CD14-positive monocyte (primary cell): ENCODE measurements at regions not wholly inside any gene's neighbourhood (a gene's known extent, or its start where the extent isn't known, plus 50 kb on each side); places are given as distances from the start of the nearest gene placed in this dataset.

Source experiments
- DNase-seq, 3 donors: peaks; one replicate each; pipeline ENCODE4 v3.0.0-alpha.2; 2011 to 2022
- H2AFZ ChIP-seq: 2 replicates; pipeline ENCODE4 v1.6.0; 2012; ENCODE audit warnings: mild to moderate bottlenecking, low read depth, low read length, inconsistent platforms; ENCODE audit not compliant: insufficient read depth, poor library complexity, severe bottlenecking
- H3K27ac ChIP-seq, 2 donors: 1 replicate in 1 of 2; 2 replicates in 1 of 2; pipeline ENCODE4 v1.5.1; 2012 to 2013; ENCODE audit warnings: low read length in 2 of 2, control low read depth in 1 of 2, inconsistent platforms in 1 of 2, low read depth in 1 of 2, mild to moderate bottlenecking in 1 of 2
- H3K27me3 ChIP-seq, 2 donors: one replicate each; pipeline versions ENCODE4 v1.6.0 to v1.6.1; 2011 to 2013; ENCODE audit warnings: low read length in 2 of 2; ENCODE audit not compliant: control insufficient read depth in 2 of 2, insufficient read depth in 2 of 2
- H3K36me3 ChIP-seq, 2 donors: replicated peaks in 1 of 2; 1 replicate in 1 of 2; 2 replicates in 1 of 2; pipeline versions ENCODE4 v1.5.1 to v1.6.1; 2012 to 2013; ENCODE audit warnings: low read length in 2 of 2, control low read depth in 1 of 2, inconsistent platforms in 1 of 2, mild to moderate bottlenecking in 1 of 2; ENCODE audit not compliant: insufficient read depth in 2 of 2, control insufficient read depth in 1 of 2
- H3K4me1 ChIP-seq, 2 donors: 1 replicate in 1 of 2; 2 replicates in 1 of 2; pipeline versions ENCODE4 v1.5.1 to v1.6.1; 2012 to 2013; ENCODE audit warnings: low read length in 2 of 2, control low read depth in 1 of 2, inconsistent platforms in 1 of 2, mild to moderate bottlenecking in 1 of 2, moderate library complexity in 1 of 2; ENCODE audit not compliant: insufficient read depth in 2 of 2, control insufficient read depth in 1 of 2
- H3K4me2 ChIP-seq: replicated peaks from 2 replicates; pipeline ENCODE3; 2012; ENCODE audit warnings: low read length, moderate library complexity, mild to moderate bottlenecking; ENCODE audit not compliant: poor library complexity, severe bottlenecking; ENCODE audit errors: extremely low read depth
- H3K4me3 ChIP-seq, 3 experiments: fragments of 200-600 bp in 1 of 3; sonication (generic) in 1 of 3; replicated peaks in 1 of 3; 1 replicate in 2 of 3; 2 replicates in 1 of 3; pipeline ENCODE4 v1.5.1; 2011 to 2013; ENCODE audit warnings: low read length in 3 of 3, mild to moderate bottlenecking in 3 of 3, control low read depth in 2 of 3, low read depth in 2 of 3, inconsistent platforms in 1 of 3, moderate library complexity in 1 of 3
- H3K79me2 ChIP-seq: 2 replicates; pipeline ENCODE4 v1.6.0; 2012; ENCODE audit warnings: mild to moderate bottlenecking, control low read depth, inconsistent platforms, low read length, moderate library complexity; ENCODE audit not compliant: insufficient read depth
- H3K9ac ChIP-seq: 2 replicates; pipeline ENCODE4 v1.6.0; 2017; ENCODE audit warnings: low read length, mild to moderate bottlenecking; ENCODE audit not compliant: insufficient read depth, poor library complexity, severe bottlenecking
- H3K9me3 ChIP-seq, 2 donors: replicated peaks in 1 of 2; 1 replicate in 1 of 2; 2 replicates in 1 of 2; pipeline versions ENCODE4 v1.5.1 to v1.6.1; 2012 to 2013; ENCODE audit warnings: low read length in 2 of 2, control low read depth in 1 of 2; ENCODE audit not compliant: control insufficient read depth in 1 of 2, insufficient read depth in 1 of 2
- H4K20me1 ChIP-seq: 2 replicates; pipeline ENCODE4 v1.6.0; 2012; ENCODE audit warnings: mild to moderate bottlenecking, low read length, control low read depth, moderate library complexity; ENCODE audit not compliant: insufficient read depth
- H3K27ac Mint-ChIP-seq, 7 donors: one replicate each; pipeline ENCODE4 v1.8.0; 2020; ENCODE audit warnings: mild to moderate bottlenecking in 7 of 7, mixed read lengths in 7 of 7, moderate library complexity in 6 of 7, inconsistent platforms in 2 of 7
- H3K27me3 Mint-ChIP-seq, 3 donors: one replicate each; pipeline ENCODE4 v1.8.0; 2021 to 2022; ENCODE audit warnings: low read depth in 3 of 3, mild to moderate bottlenecking in 3 of 3, mixed read lengths in 3 of 3, moderate library complexity in 3 of 3, inconsistent platforms in 1 of 3
- H3K36me3 Mint-ChIP-seq, 2 donors: one replicate each; pipeline ENCODE4 v1.8.0; 2020; ENCODE audit warnings: mixed read lengths in 2 of 2, inconsistent platforms in 1 of 2, mild to moderate bottlenecking in 1 of 2
- H3K4me1 Mint-ChIP-seq: one replicate; pipeline ENCODE4 v1.8.0; 2020; ENCODE audit warnings: mild to moderate bottlenecking, mixed read lengths
- H3K4me3 Mint-ChIP-seq, 2 donors: one replicate each; pipeline ENCODE4 v1.8.0; 2020; ENCODE audit warnings: mild to moderate bottlenecking in 2 of 2, mixed read lengths in 2 of 2, moderate library complexity in 1 of 2
- H3K9me3 Mint-ChIP-seq, 7 donors: one replicate each; pipeline ENCODE4 v1.8.0; 2020 to 2022; ENCODE audit warnings: mixed read lengths in 7 of 7, mild to moderate bottlenecking in 6 of 7, moderate library complexity in 6 of 7, inconsistent platforms in 2 of 7
- CTCF ChIP-seq: fragments of 200-600 bp; IDR thresholded peaks from one replicate; pipeline ENCODE4 v1.8.0; 2022; ENCODE audit warnings: antibody characterized with exemption, mild to moderate bottlenecking
- WGBS: methylation state at CpG from one replicate; pipeline ENCODE4 v1.1.5; 2013; ENCODE audit warnings: missing lambda C conversion rate; ENCODE audit not compliant: insufficient coverage; 5-methylcytosine and 5-hydroxymethylcytosine counted together
- intact Hi-C, 2 donors: fragments of 100-400 bp; cut with micrococcal nuclease; formaldehyde crosslinking; loops; one replicate each; pipeline versions ENCODE4 v1.15.0 to v1.15.1; 2023

DNA sequence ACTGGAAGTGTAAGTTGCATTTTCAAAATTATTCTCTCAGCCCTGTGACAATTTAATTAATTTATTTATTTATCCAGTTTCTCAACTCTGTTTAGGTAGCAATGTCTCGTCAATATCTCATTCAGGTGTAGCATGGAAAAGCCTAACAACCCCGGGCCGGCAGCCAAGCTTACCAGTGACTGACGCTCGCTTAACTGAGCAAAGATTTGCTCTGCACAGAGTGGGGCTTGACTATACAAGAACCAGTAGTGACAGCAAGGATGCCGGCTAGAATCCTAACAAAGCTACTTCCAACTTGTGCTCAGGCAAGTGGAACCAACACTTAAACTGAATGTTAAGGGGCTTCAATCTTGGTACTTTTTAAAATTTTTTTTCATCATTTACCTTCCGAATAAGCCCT lies 80.9 kb upstream of the ESRRG start:
- Mint-ChIP-seq H3K9me3 (peaks cover 0 to 5% (median 0%) of the 10 kb centered on the region in 7 donors), H3K36me3 (no peaks in the 10 kb centered on the region)

DNA sequence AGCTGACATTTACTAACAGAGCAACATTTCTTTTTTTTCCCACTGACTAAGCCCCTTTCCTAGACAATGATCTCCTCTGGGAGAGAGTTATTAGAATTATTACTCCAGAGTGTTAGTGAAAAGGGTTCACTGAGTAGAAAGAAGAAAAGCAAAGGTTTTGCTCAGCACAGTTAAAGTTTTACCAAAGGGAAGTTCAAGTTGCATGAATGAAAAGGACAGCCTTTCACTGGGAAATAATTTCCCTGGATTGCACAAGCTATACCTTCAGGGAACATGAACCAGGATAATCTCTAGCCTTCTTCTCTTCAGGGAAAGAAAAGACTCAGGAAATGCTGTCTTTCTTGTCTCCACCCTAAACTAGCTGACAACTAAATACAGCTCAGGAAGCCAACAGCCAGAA lies 71.4 kb upstream of the ESRRG start:
- Histone ChIP-seq H4K20me1 (no peaks in the 10 kb centered on the region), H2AFZ (no peak overlapping the region), H3K4me1 (no peaks in the 10 kb centered on the region), H3K9ac (no peak overlapping the region), H3K36me3 (no peaks in the 10 kb centered on the region), H3K4me2 (no peak overlapping the region), H3K27ac (no peak overlapping the region), H3K9me3 (no peaks in the 10 kb centered on the region), H3K4me3 (no peak overlapping the region), H3K27me3 (no peaks in the 10 kb centered on the region), H3K79me2 (no peaks in the 10 kb centered on the region)
- no peaks in the 10 kb centered on the region for H3K36me3 Mint-ChIP-seq
- H3K27me3 Mint-ChIP-seq: peaks cover 0 to 2% (median 0%) of the 10 kb centered on the region in 3 donors
- TF ChIP-seq CTCF: no peak
- peaks cover 0 to 4% (median 0%) of the 10 kb centered on the region in 7 donors for H3K9me3 Mint-ChIP-seq
- H3K4me1 Mint-ChIP-seq: no peaks in the 10 kb centered on the region
- H3K4me3 Mint-ChIP-seq: no peak overlapping the region
- H3K27ac Mint-ChIP-seq: no peak overlapping the region
- DNase-seq: no peak
- intact Hi-C loops: no loop called here

More for the DNA sequence above, 80.9 kb upstream of the ESRRG start:
- H3K4me1 Mint-ChIP-seq: no peaks in the 10 kb centered on the region
- Histone ChIP-seq H3K9ac (no peak overlapping the region), H4K20me1 (no peaks in the 10 kb centered on the region), H3K4me3 (no peak overlapping the region), H3K36me3 (no peaks in the 10 kb centered on the region), H2AFZ (no peak overlapping the region), H3K27ac (no peak overlapping the region), H3K9me3 (no peaks in the 10 kb centered on the region), H3K4me2 (no peak overlapping the region), H3K4me1 (no peaks in the 10 kb centered on the region), H3K79me2 (no peaks in the 10 kb centered on the region), H3K27me3 (no peaks in the 10 kb centered on the region)
- no peak for DNase-seq
- whole genome bisulfite sequencing: 55% methylated on average over 3 of the region's 7 CpGs
- H3K4me3 Mint-ChIP-seq: no peak overlapping the region
- intact Hi-C loops: no loop called here
- TF ChIP-seq CTCF: no peak
- H3K27ac Mint-ChIP-seq: no peak overlapping the region
- H3K27me3 Mint-ChIP-seq: peaks cover 0 to 2% (median 2%) of the 10 kb centered on the region in 3 donors
